WI38 (cell line): ENCODE measurements at regions not wholly inside any gene's neighbourhood (a gene's known extent, or its start where the extent isn't known, plus 50 kb on each side); places are given as distances from the start of the nearest gene placed in this dataset.

Source experiments
- H3K4me3 ChIP-seq: 2 replicates; pipeline ENCODE4 v1.5.1; 2011; ENCODE audit warnings: low read depth, mild to moderate bottlenecking, control low read depth, low read length
- CTCF ChIP-seq: IDR thresholded peaks from 2 replicates; pipeline ENCODE4 v1.5.1; 2012; ENCODE audit warnings: low read depth, mild to moderate bottlenecking, control low read depth, low read length

- no peak overlapping the region for H3K4me3 ChIP-seq
- TF ChIP-seq CTCF: no peak
These were observed 467.9 kb downstream of the SOX2 start for GRCh38 chr3:182179631-182180030.

GRCh38 chr3:182180654-182181385, 469.1 kb downstream of the SOX2 start:
- no peak for TF ChIP-seq CTCF
- H3K4me3 ChIP-seq: no peak overlapping the region

- H3K4me3 ChIP-seq: no peak overlapping the region
- TF ChIP-seq CTCF: no peak
These were observed 470.8 kb downstream of the SOX2 start for GRCh38 chr3:182182531-182182968.

GRCh38 chr3:182183716-182184430, 472.1 kb downstream of the SOX2 start:
- no peak overlapping the region for H3K4me3 ChIP-seq
- TF ChIP-seq CTCF: no peak

- no peak overlapping the region for H3K4me3 ChIP-seq
- TF ChIP-seq CTCF: no peak
These were observed 473.6 kb downstream of the SOX2 start for GRCh38 chr3:182185313-182185712.

GRCh38 chr3:182190056-182190455, 478.3 kb downstream of the SOX2 start:
- H3K4me3 ChIP-seq: no peak overlapping the region
- TF ChIP-seq CTCF: no peak

- TF ChIP-seq CTCF: no peak
These were observed 486.6 kb downstream of the SOX2 start for GRCh38 chr3:182198345-182198744.

More at GRCh38 chr3:182198345-182198744, 486.6 kb downstream of the SOX2 start:
- no peak overlapping the region for H3K4me3 ChIP-seq
